Bronchial epithelial cell (primary cell): ENCODE measurements at regions not wholly inside any gene's neighbourhood (a gene's known extent, or its start where the extent isn't known, plus 50 kb on each side); places are given as distances from the start of the nearest gene placed in this dataset.

Source experiments
- DNase-seq: peaks from one replicate; pipeline ENCODE4 v3.0.0-alpha.2; 2010; ENCODE audit warnings: low read depth
- FAIRE-seq: peaks from 2 replicates; lab custom pipeline; 2011; peaks lifted over from hg19 to GRCh38; lab: Jason Lieb, UNC
- H3K27me3 ChIP-seq: 2 replicates; pipeline ENCODE4 v1.5.1; 2011; ENCODE audit warnings: low read length; ENCODE audit not compliant: control insufficient read depth, insufficient read depth
- H3K36me3 ChIP-seq: 2 replicates; pipeline ENCODE4 v1.5.1; 2011; ENCODE audit warnings: low read length; ENCODE audit not compliant: control insufficient read depth, insufficient read depth
- H3K4me3 ChIP-seq: 2 replicates; pipeline ENCODE4 v1.5.1; 2011; ENCODE audit warnings: mild to moderate bottlenecking, low read depth, low read length, control low read depth
- TF ChIP-seq, protein P1 (sequence below): IDR thresholded peaks from 2 replicates; pipeline ENCODE4 v1.5.1; 2011; ENCODE audit warnings: mild to moderate bottlenecking, moderate library complexity, low read length, control low read depth, inconsistent platforms; ENCODE audit not compliant: insufficient read depth, severe bottlenecking

GRCh38 chr5:82331557-82331956 is 53.4 kb upstream of the RPS23 start:
- H3K4me3 ChIP-seq, result no peak overlapping the region
- no peaks in the 10 kb centered on the region for H3K27me3 ChIP-seq
- DNase-seq (no peak), FAIRE-seq (no peak)
- H3K36me3 ChIP-seq, result no peaks in the 10 kb centered on the region
- TF ChIP-seq, protein P1, sequence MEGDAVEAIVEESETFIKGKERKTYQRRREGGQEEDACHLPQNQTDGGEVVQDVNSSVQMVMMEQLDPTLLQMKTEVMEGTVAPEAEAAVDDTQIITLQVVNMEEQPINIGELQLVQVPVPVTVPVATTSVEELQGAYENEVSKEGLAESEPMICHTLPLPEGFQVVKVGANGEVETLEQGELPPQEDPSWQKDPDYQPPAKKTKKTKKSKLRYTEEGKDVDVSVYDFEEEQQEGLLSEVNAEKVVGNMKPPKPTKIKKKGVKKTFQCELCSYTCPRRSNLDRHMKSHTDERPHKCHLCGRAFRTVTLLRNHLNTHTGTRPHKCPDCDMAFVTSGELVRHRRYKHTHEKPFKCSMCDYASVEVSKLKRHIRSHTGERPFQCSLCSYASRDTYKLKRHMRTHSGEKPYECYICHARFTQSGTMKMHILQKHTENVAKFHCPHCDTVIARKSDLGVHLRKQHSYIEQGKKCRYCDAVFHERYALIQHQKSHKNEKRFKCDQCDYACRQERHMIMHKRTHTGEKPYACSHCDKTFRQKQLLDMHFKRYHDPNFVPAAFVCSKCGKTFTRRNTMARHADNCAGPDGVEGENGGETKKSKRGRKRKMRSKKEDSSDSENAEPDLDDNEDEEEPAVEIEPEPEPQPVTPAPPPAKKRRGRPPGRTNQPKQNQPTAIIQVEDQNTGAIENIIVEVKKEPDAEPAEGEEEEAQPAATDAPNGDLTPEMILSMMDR, result no peak

DNA sequence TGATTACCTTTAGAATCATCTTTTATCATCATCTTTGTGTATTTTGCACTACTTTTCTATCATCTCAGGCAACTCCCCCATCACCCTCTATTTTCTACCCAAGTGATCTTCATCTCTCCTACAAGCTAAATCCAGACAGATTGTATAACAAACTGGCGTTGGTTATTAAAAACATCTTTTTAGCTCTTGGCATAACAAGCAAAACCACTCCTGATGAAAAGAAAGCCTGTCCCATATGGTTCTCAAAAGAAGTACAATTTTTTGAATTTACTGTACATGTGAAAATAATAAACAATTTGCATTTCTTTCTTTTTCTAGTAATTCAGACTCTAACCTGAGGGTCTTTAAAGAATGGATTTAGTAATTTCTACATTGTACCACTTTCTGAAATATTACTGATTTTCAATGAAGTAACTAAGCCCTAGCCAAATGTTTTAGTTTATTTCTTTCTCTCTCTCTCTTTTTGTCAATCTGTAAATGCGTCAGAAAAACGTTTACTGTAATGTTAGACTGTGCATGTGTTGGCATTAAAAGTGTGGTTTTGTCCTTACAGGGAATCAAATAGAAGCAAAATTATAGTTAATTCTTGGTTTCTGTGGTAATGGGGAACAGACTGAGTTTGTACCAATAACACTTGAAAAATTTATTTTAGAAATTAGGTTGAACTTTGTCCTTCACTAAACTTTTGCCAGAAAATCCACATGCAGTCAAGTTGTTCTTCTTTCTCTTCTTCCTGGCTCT is 52.5 kb upstream of the RPS23 start:
- FAIRE-seq (no peak), DNase-seq (no peak)
- no peaks in the 10 kb centered on the region for H3K27me3 ChIP-seq
- no peak overlapping the region for H3K4me3 ChIP-seq
- H3K36me3 ChIP-seq, result no peaks in the 10 kb centered on the region
- TF ChIP-seq, protein P1, result no peak

GRCh38 chr5:82329393-82329792 is 51.2 kb upstream of the RPS23 start:
- DNase-seq (no peak), FAIRE-seq (no peak)
- Histone ChIP-seq H3K4me3 (no peak overlapping the region), H3K36me3 (no peaks in the 10 kb centered on the region), H3K27me3 (no peaks in the 10 kb centered on the region)
- TF ChIP-seq, protein P1, result no peak
